ENCODE measurements at regions not wholly inside any gene's neighbourhood (a gene's known extent, or its start where the extent isn't known, plus 50 kb on each side); places are given as distances from the start of the nearest gene placed in this dataset.
"Not testable (repeated sequence)": the region's sequence is repeated elsewhere in the genome, so short reads cannot be mapped to it uniquely, and the experiment has no call there.

DNA sequence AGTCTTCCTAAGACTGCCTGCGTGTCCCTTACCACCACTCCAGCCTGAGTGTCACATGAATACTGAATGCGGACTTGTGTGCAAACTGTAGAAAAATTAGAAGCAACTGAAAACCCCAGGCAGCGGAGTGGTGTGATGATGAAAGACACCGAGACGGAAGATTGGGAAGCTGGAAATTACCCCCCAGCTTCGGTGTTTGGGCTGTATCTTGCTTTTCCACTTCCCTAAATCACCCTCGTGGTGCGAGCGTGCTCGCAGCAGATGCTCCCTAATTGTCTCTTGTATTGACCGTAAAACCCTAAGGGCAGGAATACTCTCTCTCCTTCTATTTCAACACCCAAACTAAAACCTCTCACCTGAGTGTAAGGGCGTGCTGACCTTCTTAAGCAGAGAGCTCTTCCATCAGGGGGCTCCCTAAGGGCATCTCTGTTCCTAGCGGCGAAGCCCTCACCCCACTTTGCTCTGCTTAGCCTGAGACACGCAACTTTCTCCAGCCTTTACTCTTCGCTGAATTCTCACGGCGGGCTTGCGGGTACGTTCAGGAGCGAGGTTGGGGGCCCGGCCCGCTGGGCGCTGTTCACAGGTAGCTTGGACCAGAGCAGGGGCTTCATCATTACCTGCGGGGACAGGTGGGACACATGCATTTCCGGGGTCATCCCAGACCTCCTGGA, 62.4 kb downstream of the CRYBB2 start:
- no peak for DNase-seq

DNA sequence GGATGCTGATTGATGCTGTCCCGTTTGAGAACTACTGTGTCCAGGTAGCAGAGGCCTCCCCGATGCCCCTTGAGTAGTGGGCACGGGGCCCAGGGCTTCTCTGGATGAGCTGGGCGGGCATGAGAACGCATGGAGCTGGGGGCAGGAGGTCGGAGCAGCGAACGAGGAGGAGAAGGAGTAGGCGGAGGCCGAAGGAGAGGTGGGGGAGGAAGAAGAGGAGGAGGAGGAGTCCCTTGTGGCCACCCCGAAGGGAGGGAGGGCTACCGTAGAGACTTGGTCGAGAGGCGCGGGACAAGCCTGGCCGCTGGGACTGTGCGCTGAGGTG, 62.9 kb downstream of the CRYBB2 start:
- no peak for DNase-seq

- DNase-seq: no peak
Measured at GRCh38 chr22:25282671-25283561, 63.5 kb downstream of the CRYBB2 start.

DNA sequence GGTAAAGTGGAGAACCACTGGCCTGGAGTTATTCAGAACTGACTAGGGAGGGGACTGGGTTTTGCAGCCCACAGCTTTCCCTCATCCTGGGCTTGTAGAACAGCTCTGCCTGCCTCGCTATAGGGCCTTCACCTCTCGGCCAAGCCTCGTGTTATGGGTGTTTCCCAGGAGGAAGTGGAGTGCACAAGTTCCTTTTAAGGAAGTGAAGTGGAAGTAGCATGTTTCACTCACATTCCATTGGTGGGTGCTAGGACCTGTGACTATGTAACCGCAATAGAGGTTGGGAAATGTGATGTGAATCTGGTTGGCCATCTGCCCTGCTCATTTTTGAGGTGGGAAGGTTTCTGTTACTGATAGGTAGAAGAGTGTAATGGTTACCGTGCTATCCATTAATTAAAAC, 69.0 kb downstream of the CRYBB2 start:
- DNase-seq: not testable (repeated sequence)

GRCh38 chr22:25301912-25302311, 82.5 kb downstream of the CRYBB2 start:
- not testable (repeated sequence) for DNase-seq

DNA sequence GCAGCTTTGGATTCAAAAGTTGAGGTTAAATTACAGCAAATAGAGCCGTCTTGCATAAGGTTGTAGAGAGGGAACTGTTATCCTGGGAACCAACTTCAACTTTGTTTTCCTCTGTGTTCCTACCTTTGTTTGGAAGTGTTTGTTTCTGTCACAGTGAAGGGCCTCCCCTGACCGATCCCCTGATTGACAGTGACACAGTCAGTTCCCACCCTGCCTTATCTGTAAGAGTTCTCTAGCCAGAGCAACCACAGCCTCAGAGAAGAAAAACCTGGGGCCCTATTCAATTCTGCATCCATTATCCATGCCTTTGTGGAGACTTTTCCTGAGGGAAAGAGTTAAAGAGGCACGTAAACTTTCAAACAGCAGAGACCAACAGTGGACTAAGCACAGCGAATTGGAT, 90.1 kb downstream of the CRYBB2 start:
- not testable (repeated sequence) for DNase-seq

GRCh38 chr22:25311924-25312323, 92.5 kb downstream of the CRYBB2 start:
- not testable (repeated sequence) for DNase-seq

DNA sequence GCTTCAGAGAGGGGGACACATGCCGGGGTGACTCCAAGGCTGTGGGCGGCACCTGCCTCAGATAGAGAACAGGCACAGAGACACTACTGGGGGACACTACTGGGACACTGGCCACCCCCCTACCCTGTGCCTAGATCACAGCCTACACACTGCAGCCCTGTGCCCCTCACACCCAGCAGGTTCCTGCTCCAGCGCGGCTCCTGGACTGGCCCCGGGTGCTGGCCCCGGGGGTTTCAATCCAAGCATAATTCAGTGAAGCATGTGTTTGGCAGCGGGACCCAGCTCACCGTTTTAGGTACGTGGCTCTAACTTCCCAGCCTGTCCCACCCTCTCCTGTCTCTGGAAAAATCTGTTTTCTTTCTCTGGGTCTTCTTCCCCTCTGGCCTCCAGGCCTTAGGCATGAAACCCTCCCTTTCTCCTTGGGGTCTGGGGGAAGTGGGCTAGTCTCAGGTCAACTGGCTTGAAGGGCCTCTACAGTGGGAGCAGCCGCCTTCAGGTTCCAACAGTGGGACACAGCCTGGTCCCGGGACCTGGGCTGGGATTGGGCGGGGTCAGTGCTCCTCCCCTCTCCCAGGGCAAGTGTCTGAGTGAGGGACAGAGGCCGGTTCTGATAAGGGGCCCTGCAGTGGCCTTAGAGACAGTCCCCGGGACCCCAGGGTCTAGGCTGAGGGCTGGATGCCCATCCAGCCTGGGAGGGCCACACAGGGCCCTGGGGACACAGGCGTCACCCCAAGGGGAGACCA, 98.8 kb downstream of the CRYBB2 start:
- no peak for DNase-seq

DNA sequence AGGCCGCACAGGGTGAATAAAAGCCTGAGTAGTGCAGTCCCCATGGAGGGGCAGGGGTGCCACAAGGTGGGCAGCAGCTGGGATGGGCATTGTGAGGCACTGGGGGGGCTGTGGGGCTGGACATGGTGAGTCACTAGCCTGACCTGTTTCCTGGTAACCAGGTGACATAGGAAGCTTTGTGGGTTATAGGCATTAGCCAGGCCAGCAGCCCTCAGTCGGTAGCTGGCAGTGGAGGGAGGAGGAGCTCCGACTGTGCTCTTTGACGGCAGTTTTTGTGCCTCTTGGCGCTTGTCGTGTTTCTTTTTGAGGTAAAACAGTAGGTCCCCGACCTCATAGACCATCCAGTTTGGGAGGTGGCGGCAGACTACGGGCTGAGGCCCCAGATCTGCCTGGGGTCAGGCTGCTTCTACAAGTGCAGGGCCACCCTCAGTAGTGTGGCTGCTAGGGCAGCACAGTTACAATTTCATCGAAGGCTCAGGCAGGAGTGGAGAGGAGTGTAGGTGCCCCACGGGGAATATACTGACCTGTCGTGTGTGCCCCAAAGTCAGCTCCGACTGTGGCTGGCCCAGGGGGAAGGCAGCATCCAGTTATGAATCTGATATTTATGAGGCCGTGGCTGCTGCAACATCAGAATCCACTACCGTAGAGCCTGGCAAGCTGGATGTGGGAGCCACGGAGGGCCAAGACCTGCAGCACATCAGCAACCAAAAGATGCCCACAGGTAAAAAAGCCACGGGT, 107.7 kb downstream of the CRYBB2 start:
- DNase-seq: no peak

- no peak for DNase-seq
Measured at GRCh38 chr22:25331050-25331449, 111.6 kb downstream of the CRYBB2 start.

GRCh38 chr22:25331911-25332310, 112.5 kb downstream of the CRYBB2 start:
- DNase-seq: not testable (repeated sequence)

DNA sequence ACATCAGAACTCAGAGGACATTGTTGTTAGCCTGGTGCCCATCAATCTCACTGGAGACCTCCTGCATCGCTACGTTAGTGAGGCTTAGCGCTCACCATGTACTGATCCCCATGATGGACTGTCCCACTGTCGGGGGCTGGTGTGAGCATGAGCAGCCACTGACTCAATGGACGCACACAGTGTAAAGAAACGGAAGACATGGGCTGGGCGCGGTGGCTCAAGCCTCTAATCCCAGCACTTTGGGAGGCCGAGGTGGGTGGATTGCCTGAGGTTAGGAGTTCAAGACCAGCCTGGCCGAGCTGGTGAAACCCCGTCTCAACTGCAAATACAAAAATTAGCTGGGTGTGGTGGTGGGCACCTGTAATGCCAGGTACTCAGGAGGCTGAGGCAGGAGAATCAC, 112.9 kb downstream of the CRYBB2 start:
- no peak for DNase-seq

DNA sequence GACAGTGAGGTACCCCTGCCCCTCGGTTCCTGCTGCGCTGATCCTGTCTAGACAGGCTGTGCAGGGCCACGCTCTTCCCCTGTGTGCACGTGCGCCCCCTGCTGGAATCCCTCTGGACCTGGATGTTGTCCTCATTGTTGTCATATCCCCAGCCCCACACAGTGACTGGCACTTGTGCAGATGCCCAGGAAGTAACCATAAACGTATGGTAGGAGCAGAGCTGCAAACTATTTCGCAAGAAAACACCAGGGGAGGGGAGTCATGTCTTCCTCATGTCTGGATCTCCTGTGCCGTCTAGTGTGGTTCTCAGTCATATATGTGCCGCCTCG, 114.7 kb downstream of the CRYBB2 start:
- no peak for DNase-seq

DNA sequence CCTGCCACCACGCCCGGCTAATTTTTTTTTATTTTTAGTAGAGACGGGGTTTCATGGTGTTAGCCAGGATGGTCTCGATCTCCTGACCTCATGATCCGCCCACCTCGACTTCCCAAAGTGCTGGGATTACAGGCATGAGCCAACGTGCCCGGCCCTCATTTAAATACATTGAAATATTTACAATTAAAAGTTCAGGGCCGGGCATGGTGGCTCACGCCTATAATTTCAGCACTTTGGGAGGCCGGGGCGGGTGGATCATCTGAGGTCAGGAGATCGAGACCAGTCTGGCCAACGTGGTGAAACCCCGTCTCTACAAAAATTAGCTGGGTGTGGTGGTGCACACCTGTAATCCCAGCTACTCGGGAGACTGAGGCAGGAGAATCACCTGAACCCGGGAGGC, 115.2 kb downstream of the CRYBB2 start:
- DNase-seq: not testable (repeated sequence)

GRCh38 chr22:25335276-25335675, 115.8 kb downstream of the CRYBB2 start:
- not testable (repeated sequence) for DNase-seq

DNA sequence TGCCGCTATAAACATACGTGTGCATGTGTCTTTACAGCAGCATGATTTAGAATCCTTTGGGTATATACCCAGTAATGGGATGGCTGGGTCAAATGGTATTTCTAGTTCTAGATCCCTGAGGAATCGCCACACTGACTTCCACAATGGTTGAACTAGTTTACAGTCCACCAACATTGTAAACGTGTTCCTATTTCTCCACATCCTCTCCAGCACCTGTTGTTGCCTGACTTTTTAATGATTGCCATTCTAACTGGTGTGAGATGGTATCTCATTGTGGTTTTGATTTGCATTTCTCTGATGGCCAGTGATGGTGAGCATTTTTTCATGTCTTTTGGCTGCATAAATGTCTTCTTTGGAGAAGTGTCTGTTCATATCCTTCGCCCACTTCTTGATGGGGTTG, 121.1 kb downstream of the CRYBB2 start:
- DNase-seq: not testable (repeated sequence)

DNA sequence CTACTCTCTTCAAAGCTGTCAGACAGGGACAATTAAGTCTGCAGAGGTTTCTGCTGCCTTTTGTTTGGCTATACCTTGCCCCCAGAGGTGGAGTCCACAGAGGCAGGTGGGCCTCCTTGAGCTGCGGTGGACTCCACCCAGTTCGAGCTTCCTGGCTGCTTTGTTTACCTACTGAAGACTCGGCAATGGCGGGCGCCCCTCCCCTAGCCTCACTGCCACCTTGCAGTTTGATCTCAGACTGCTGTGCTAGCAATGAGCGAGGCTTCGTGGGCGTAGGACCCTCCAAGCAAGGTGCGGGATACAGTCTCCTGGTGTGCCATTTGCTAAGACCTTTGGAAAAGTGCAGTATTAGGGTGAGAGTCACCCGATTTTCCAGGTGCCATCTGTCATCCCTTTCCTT, 124.9 kb downstream of the CRYBB2 start:
- DNase-seq: not testable (repeated sequence)

GRCh38 chr22:25346859-25347751, 127.7 kb downstream of the CRYBB2 start:
- DNase-seq: no peak

DNA sequence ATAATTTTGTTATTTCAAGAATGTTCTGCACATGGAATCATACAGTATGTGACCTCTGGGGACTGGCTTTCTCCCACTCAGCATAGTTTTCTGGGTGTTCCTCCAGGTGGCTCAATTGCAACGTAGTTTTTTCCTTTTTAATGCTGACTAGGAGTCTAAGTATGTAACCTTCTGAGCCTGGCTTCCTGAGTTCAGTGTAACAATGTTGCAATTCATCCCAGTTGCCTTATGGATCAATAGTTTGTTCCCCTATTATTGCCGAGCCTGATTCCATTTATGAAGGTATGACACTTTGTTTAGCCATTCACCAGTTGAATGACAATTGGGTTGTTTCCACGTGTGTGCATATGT, 128.3 kb downstream of the CRYBB2 start:
- no peak for DNase-seq

DNA sequence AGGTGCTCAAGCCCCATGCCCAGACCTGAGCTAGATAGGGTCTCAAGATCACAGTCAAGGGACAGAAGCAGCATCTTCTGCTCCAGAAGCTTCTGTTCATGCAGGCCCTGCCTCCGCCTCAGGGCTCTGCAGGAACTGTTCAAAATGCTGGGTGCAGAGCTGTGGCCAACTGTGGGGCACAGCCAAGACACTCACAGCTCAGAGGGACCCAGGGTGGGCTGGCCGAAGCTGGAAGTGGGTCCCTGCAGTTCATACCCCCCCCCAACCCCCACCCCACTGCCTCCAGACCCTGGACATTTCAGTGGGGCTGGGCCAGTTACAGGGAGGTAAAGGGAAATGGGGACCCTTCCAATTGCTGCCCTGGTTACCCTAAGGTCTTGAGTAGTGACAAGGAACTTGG, 129.0 kb downstream of the CRYBB2 start:
- no peak for DNase-seq

DNA sequence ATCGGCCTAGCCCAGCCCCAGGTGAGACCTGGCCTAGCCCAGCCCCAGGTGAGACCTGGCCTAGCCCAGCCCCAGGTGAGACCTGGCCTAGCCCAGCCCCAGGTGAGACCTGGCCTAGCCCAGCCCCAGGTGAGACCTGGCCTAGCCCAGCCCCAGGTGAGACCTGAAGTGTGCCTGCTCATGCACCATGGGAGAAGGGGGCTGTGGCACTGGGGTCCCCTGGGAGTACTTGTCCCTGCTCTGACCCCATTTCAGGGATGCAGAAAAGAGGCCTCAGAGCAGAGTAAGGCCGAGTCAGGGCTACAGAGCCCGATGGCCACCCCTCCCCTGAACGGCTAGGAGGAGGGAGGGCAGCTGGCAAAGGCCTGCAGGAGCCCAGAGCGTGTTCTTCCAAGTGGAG, 129.6 kb downstream of the CRYBB2 start:
- DNase-seq: not testable (repeated sequence)

GRCh38 chr22:25350551-25350971, 131.1 kb downstream of the CRYBB2 start:
- DNase-seq: no peak

All from NCI-H774 (cell line).